Thoracic aorta (tissue), 2 donors: ENCODE measurements at regions not wholly inside any gene's neighbourhood (a gene's known extent, or its start where the extent isn't known, plus 50 kb on each side); places are given as distances from the start of the nearest gene placed in this dataset.

Experiments used
- ATAC-seq: fragments of 150-250 bp; one replicate; pipeline ENCODE4 v1.8.0; 2017; ENCODE audit warnings: low read depth; ENCODE audit not compliant: insufficient number of reproducible peaks, low FRiP score
- DNase-seq: peaks from one replicate; pipeline ENCODE4 v3.0.0-alpha.2; 2020; ENCODE audit warnings: low spot score
- H3K27ac ChIP-seq, 2 donors: fragments of 200-600 bp; sonication (generic); 1 replicate in 1 of 2; 2 replicates in 1 of 2; pipeline ENCODE4 v1.5.1; 2016; ENCODE audit warnings: mild to moderate bottlenecking in 2 of 2, moderate library complexity in 2 of 2
- H3K27me3 ChIP-seq: fragments of 200-600 bp; sonication (generic); replicated peaks from 2 replicates; pipeline ENCODE4 v1.6.0; 2016; ENCODE audit warnings: mild to moderate bottlenecking; ENCODE audit not compliant: insufficient read depth
- H3K36me3 ChIP-seq: fragments of 200-600 bp; sonication (generic); one replicate; pipeline ENCODE4 v1.5.1; 2016
- H3K4me1 ChIP-seq, 2 donors: fragments of 200-600 bp; sonication (generic); 1 replicate in 1 of 2; 2 replicates in 1 of 2; pipeline versions ENCODE4 v1.5.1 to v1.6.0; 2016; ENCODE audit warnings: low read depth in 2 of 2, mild to moderate bottlenecking in 1 of 2; ENCODE audit not compliant: control insufficient read depth in 1 of 2
- H3K4me3 ChIP-seq: fragments of 200-600 bp; sonication (generic); 2 replicates; pipeline ENCODE4 v1.5.1; 2016; ENCODE audit warnings: mild to moderate bottlenecking
- H3K9me3 ChIP-seq: fragments of 200-600 bp; sonication (generic); 2 replicates; pipeline ENCODE4 v1.5.1; 2016
- CTCF ChIP-seq: fragments of 200-600 bp; sonication (generic); IDR thresholded peaks from one replicate; pipeline ENCODE4 v1.5.1; 2019; ENCODE audit warnings: antibody characterized with exemption

GRCh38 chr3:170814822-170815221, 55.2 kb downstream of the RPL22L1 start:
- Histone ChIP-seq H3K27ac (no peak overlapping the region), H3K4me1 (peaks cover 0 to 4% of the 10 kb centered on the region in 2 donors), H3K36me3 (no peaks in the 10 kb centered on the region), H3K27me3 (no peaks in the 10 kb centered on the region), H3K9me3 (no peaks in the 10 kb centered on the region), H3K4me3 (no peak overlapping the region)
- ATAC-seq (no peak), DNase-seq (no peak)
- no peak for TF ChIP-seq CTCF

- ATAC-seq (no peak), DNase-seq (no peak)
- Histone ChIP-seq H3K27me3 (no peaks in the 10 kb centered on the region), H3K27ac (no peak overlapping the region), H3K4me3 (no peak overlapping the region), H3K36me3 (no peaks in the 10 kb centered on the region), H3K9me3 (no peaks in the 10 kb centered on the region), H3K4me1 (peaks cover 0 to 4% of the 10 kb centered on the region in 2 donors)
- TF ChIP-seq CTCF, result no peak
Observed at GRCh38 chr3:170813266-170813665, 56.7 kb downstream of the RPL22L1 start.

GRCh38 chr3:170811928-170812591, 57.9 kb downstream of the RPL22L1 start:
- peak; percentile 90 for TF ChIP-seq CTCF
- H3K27me3 ChIP-seq, result no peaks in the 10 kb centered on the region
- no peak overlapping the region for H3K4me3 ChIP-seq
- peak; percentile 9 for DNase-seq
- H3K36me3 ChIP-seq, result no peaks in the 10 kb centered on the region
- peaks cover 0 to 4% of the 10 kb centered on the region in 2 donors for H3K4me1 ChIP-seq
- ATAC-seq, result peak; percentile 29
- no peak overlapping the region for H3K27ac ChIP-seq
- H3K9me3 ChIP-seq, result no peaks in the 10 kb centered on the region

- Histone ChIP-seq H3K27ac (no peak overlapping the region), H3K9me3 (no peaks in the 10 kb centered on the region), H3K27me3 (no peaks in the 10 kb centered on the region), H3K4me1 (peaks cover 0 to 4% of the 10 kb centered on the region in 2 donors), H3K4me3 (no peak overlapping the region), H3K36me3 (no peaks in the 10 kb centered on the region)
- DNase-seq, result no peak
- no peak for ATAC-seq
- no peak for TF ChIP-seq CTCF
Observed at GRCh38 chr3:170811515-170811914, 58.5 kb downstream of the RPL22L1 start.

- peaks cover 0 to 4% of the 10 kb centered on the region in 2 donors for H3K4me1 ChIP-seq
- no peak overlapping the region for H3K27ac ChIP-seq
- H3K36me3 ChIP-seq, result no peaks in the 10 kb centered on the region
- no peaks in the 10 kb centered on the region for H3K9me3 ChIP-seq
- TF ChIP-seq CTCF, result no peak
- H3K27me3 ChIP-seq, result no peaks in the 10 kb centered on the region
- H3K4me3 ChIP-seq, result no peak overlapping the region
- DNase-seq (no peak), ATAC-seq (no peak)
Observed at GRCh38 chr3:170809975-170810357, 60.0 kb downstream of the RPL22L1 start.
